Stimulated activated effector memory CD8-positive, alpha-beta T cell treated with anti-CD3 and anti-CD28 coated beads, Interleukin-12 subunit alpha, Interleukin-12 subunit beta, amount 100 ng/mL, for 72 hours (primary cell): ENCODE measurements at regions not wholly inside any gene's neighbourhood (a gene's known extent, or its start where the extent isn't known, plus 50 kb on each side); places are given as distances from the start of the nearest gene placed in this dataset.

ENCODE experiments used
- ATAC-seq: fragments of 150-1000 bp; cut with Tn5 transposase; 2 replicates; pipeline ENCODE4 v1.10.0; 2021
- DNase-seq, 2 donors: peaks; one replicate each; pipeline ENCODE4 v3.0.0; 2021 to 2022; ENCODE audit warnings: low spot score in 2 of 2
- H3K27ac Mint-ChIP-seq: one replicate; pipeline ENCODE4 v1.8.0; 2022; ENCODE audit warnings: mild to moderate bottlenecking, mixed read lengths
- H3K36me3 Mint-ChIP-seq: one replicate; pipeline ENCODE4 v1.8.0; 2022; ENCODE audit warnings: mild to moderate bottlenecking, mixed read lengths
- H3K4me1 Mint-ChIP-seq: one replicate; pipeline ENCODE4 v1.8.0; 2022; ENCODE audit warnings: mixed read lengths
- H3K4me3 Mint-ChIP-seq: one replicate; pipeline ENCODE4 v1.8.0; 2022; ENCODE audit warnings: mild to moderate bottlenecking, mixed read lengths
- H3K9me3 Mint-ChIP-seq: one replicate; pipeline ENCODE4 v1.8.0; 2022; ENCODE audit warnings: mixed read lengths

DNA sequence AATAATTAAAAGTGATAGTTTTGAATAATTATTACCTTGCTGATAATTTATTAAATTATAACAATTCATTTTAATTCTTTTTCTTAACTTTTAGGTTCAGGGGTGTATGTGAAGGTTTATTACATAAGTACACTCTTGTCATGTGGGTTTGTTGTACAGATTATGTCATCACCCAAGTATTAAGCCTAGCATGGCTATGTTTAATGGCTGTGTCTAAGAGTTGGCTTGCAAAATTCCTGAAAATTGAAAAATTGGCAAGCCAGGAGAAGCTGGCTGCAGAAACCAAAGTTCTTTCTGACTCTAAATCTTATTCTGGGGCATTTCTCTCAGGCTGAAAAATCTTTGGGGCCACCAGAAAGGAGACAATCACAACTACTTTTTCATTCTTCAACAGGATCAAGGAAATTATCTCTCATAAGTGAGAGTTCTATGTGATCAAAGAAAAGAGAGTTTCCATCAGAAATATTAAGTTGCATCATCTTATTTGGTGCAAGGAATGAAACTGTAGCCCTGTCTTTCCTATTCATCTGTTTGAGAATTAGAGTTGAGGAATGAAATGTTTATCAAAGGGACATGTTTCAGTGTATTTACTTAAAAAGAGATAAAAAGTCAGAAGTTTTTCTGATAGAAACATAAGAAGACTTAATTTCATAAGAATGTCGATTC, 412.1 kb upstream of the CDH2 start:
- DNase-seq, result no peak
- H3K9me3 Mint-ChIP-seq, result peaks cover 19% of the 10 kb centered on the region
- no peak for ATAC-seq
- no peaks in the 10 kb centered on the region for H3K36me3 Mint-ChIP-seq
- H3K4me3 Mint-ChIP-seq, result no peak overlapping the region
- no peaks in the 10 kb centered on the region for H3K4me1 Mint-ChIP-seq
- H3K27ac Mint-ChIP-seq, result no peak overlapping the region

DNA sequence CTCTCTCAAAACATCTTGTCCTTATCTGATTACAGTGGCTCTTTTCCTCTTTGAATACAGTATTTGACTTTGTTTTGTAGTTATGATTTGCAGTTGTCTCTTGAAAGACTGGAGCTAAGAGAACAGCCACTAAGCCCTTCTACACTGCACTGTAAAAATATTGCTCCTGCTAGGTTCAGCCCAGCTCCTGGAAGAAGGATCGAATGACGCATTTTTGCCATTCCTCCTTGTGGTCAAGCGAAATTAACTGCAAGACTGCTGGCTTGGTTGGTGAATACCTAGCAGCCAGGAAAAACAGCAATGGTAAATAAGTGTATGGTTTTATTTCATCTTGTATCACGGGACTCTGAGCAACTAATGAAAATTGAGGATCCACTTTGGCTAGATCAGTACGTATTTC, 407.8 kb upstream of the CDH2 start:
- Mint-ChIP-seq H3K36me3 (no peaks in the 10 kb centered on the region), H3K4me1 (no peaks in the 10 kb centered on the region), H3K9me3 (peaks cover 20% of the 10 kb centered on the region), H3K4me3 (no peak overlapping the region), H3K27ac (no peak overlapping the region)
- DNase-seq (no peak), ATAC-seq (no peak)

DNA sequence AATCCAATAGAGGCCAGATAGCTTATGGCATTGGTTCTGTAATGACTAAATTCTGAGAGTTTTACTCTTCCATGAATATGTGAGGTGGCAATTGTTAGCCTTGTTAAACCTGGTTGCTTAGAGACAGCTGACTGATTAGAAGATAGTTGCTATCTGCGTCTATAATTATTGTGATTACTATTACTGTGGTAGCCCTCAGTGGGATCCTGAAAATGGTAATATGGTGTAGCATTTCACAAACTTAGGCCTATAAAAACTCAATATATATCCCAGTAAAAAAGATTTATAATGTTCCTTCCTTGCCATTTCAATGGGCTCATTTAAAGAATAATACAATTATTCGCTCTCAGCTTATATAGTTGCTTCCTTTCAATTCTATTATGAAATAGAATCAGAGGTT, 405.8 kb upstream of the CDH2 start:
- no peaks in the 10 kb centered on the region for H3K4me1 Mint-ChIP-seq
- peaks cover 18% of the 10 kb centered on the region for H3K9me3 Mint-ChIP-seq
- H3K27ac Mint-ChIP-seq, result no peak overlapping the region
- DNase-seq (no peak), ATAC-seq (no peak)
- no peaks in the 10 kb centered on the region for H3K36me3 Mint-ChIP-seq
- H3K4me3 Mint-ChIP-seq, result no peak overlapping the region

DNA sequence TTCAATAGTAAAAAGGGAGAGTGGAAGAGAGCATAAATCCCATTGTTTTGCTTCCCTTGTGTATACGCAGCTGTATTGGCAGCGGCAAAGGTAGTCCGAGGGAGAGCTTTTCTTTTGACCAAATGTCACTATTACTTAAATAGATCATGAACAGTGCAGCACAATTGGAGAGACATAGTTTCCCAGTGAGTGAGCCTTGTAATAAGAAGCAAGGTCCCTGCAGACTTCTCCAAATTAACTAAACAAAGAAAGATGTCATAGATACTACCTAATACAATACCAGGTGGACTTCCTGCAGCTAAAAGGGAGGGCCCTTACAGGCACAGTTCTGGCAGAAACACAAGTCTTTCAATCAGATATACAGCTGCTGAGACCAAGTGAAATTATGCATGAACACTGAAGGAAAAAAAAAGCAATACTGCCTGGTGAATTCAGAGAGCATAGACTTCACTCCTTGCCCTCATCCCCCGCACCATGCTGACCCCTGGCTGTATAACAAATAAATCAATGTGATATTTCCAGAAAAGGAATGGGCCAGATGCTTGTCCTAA, 404.7 kb upstream of the CDH2 start:
- peaks cover 14% of the 10 kb centered on the region for H3K9me3 Mint-ChIP-seq
- DNase-seq, result no peak
- ATAC-seq, result no peak
- no peaks in the 10 kb centered on the region for H3K4me1 Mint-ChIP-seq
- no peaks in the 10 kb centered on the region for H3K36me3 Mint-ChIP-seq
- H3K4me3 Mint-ChIP-seq, result no peak overlapping the region
- no peak overlapping the region for H3K27ac Mint-ChIP-seq

DNA sequence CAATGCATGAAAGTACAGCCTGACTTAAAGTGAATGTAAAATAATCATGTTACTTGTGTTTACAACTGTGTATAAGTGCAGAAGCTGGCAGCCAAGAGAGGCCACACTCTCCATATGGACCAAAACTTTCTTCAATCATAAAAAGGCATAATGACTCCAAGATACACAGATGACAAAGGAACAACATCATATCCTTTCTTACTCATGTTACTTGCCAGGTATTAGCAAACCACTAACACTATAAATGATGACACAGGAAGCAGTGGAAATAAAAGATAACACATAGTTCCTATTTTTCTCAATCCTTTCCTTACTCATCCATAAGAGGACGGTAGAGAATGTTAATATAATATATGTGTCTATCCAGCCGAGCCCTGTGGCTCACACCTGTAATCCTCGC, 400.0 kb upstream of the CDH2 start:
- Mint-ChIP-seq H3K4me1 (no peaks in the 10 kb centered on the region), H3K4me3 (no peak overlapping the region), H3K9me3 (peaks cover 17% of the 10 kb centered on the region), H3K27ac (no peak overlapping the region), H3K36me3 (no peaks in the 10 kb centered on the region)
- no peak for DNase-seq
- no peak for ATAC-seq

DNA sequence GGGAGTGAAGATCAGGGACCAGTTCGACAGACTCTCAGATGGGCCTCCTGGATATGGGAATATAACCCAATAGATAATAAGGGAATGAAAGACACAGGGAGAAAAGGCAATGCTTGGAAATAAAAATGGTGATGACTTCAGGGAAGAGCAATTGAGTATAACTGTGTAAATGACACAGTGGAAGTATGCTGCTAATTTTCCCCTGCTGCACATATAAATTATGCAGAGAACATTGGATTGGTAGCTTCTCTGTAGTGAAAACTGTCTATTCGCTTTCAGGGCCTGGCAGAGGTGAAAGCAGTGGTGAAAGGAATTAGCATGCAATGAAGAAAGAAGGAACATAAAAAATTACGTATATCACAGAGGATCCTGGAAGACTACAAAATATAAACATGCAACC, 398.2 kb upstream of the CDH2 start:
- Mint-ChIP-seq H3K27ac (no peak overlapping the region), H3K4me1 (no peaks in the 10 kb centered on the region), H3K9me3 (peaks cover 13% of the 10 kb centered on the region), H3K36me3 (no peaks in the 10 kb centered on the region), H3K4me3 (no peak overlapping the region)
- DNase-seq (no peak), ATAC-seq (no peak)

DNA sequence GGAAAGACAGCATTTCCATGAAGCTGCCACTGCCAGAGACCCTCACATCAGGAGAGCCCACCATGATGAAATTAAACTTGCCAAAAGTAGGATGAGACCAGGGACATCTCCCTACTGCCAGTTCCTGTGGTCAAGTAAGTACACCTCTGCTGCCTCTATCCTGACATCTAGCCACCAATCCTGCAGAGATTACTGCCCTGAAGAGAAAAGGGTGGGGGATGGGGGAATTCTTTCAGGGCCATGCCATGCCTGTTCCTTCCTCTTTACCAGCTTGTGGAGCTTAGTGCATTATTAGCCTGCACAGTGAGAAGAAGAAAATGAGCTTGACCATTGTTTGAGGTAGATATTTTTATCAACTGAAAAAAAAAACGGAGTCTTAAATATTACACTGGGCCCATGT, 397.2 kb upstream of the CDH2 start:
- ATAC-seq, result no peak
- Mint-ChIP-seq H3K9me3 (peaks cover 9% of the 10 kb centered on the region), H3K36me3 (no peaks in the 10 kb centered on the region), H3K4me3 (no peak overlapping the region), H3K4me1 (no peaks in the 10 kb centered on the region), H3K27ac (no peak overlapping the region)
- DNase-seq, result no peak

DNA sequence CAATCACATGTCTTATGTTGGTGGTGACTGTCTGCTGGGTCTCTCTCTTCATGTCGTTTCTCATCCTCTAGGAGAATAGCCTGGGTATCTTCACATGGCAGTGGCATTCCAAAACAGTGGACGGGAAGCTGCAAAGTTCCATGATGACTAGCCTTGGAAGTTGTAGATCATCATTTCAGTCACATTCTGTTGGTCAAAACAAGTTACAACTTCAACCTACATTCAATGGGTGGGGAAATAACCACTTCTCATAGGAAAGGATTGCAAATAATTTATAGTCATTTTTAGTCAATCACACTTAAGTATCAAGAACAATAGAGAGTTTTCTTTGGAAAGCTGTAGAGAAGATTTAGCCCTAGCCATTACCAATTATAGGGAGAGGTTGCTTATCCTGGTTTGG, 395.0 kb upstream of the CDH2 start:
- Mint-ChIP-seq H3K36me3 (no peaks in the 10 kb centered on the region), H3K4me3 (no peak overlapping the region), H3K27ac (no peak overlapping the region), H3K9me3 (peaks cover 12% of the 10 kb centered on the region), H3K4me1 (no peaks in the 10 kb centered on the region)
- no peak for ATAC-seq
- no peak for DNase-seq

DNA sequence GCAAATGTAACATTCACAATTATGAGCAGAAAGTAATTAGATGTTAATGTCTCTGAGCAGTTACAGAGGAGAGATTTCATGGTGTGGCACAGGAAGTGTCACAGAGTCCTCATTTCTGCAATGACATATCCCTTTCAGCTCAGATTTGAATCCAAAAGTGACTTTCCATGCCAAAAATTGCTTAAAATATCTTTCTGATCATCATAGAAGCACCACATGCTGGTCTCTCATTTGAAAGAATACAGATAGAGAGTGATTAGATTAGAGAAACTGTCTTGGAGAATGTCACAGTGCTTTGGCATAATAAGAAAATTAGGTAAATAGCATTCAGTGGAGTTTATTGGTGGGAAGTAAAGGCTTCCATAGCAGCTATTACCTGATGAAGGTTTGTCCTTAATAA, 383.4 kb upstream of the CDH2 start:
- H3K27ac Mint-ChIP-seq, result no peak overlapping the region
- DNase-seq (no peak), ATAC-seq (no peak)
- H3K9me3 Mint-ChIP-seq, result peaks cover 13% of the 10 kb centered on the region
- no peaks in the 10 kb centered on the region for H3K36me3 Mint-ChIP-seq
- no peaks in the 10 kb centered on the region for H3K4me1 Mint-ChIP-seq
- H3K4me3 Mint-ChIP-seq, result no peak overlapping the region

DNA sequence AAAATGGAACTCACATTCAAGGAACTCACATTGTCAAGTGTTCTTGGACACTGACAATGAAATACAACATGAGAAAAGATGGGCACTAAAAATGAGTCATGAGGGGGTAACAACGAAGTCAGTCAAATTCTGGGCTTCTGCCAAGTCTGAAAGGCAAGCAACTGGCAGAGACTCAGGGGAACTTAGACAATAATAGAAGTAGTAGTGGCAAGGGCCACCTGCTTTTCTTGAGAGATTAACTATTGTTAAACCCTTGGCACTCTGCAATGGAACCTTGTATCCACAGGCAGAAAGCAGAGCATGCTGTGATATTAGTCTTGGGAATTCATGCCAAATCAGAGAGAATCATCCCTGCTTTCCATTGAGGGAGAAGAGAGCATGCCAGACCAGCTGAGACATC, 382.6 kb upstream of the CDH2 start:
- Mint-ChIP-seq H3K36me3 (no peaks in the 10 kb centered on the region), H3K4me1 (no peaks in the 10 kb centered on the region), H3K4me3 (no peak overlapping the region), H3K27ac (no peak overlapping the region), H3K9me3 (peaks cover 13% of the 10 kb centered on the region)
- DNase-seq (no peak), ATAC-seq (no peak)

DNA sequence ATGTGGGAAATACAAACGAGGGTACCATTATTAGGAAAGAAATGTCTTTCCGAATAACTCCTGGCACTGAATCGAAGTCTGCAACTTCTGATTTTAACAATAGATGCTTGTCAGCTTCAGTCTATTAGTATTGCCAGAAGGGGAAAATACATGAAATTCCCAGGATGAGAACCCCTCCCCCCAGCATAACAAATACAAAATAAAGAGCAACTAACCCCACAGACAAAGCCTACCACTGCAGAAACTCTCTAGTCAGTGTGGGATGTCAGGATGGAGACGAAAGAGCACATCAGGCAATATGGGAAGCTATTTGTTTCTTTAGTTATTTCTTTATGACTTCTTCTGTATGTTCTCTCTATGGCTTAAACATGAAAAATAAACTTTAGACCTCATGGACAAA, 365.0 kb upstream of the CDH2 start:
- no peak for DNase-seq
- H3K36me3 Mint-ChIP-seq, result no peaks in the 10 kb centered on the region
- no peaks in the 10 kb centered on the region for H3K4me1 Mint-ChIP-seq
- no peak overlapping the region for H3K4me3 Mint-ChIP-seq
- H3K27ac Mint-ChIP-seq, result no peak overlapping the region
- H3K9me3 Mint-ChIP-seq, result peaks cover 14% of the 10 kb centered on the region
- ATAC-seq, result no peak

DNA sequence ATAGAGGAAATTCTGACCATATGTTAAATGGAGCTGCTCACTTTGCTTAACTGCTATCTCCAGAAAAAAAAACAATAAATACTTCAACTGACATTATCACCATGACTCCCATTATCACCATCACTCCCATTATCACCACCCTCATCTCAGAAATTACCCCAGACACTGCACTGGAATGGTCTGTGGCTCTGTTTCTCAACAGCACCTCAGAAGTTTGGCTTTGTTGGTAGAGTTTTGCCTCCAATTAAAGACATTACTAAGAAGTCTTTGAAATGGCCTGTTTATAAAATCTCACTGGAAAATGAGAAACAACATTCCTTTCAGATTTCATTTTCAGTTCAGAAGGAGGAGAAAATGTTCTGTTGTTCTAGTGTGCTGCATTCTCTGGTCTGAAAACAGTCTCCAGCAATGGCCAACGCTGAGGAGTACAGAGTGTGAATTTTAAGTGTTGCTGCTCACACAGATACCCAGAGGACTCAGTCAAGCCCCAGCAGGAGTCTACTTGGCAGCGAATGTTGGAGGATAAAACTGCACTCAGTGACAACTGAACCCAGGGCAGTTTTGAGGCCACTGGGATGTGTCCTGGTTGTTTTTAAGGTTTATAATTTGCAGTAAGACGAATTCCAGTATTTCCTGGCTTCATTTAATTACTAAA, 364.5 kb upstream of the CDH2 start:
- H3K27ac Mint-ChIP-seq, result no peak overlapping the region
- no peak for ATAC-seq
- no peak overlapping the region for H3K4me3 Mint-ChIP-seq
- no peaks in the 10 kb centered on the region for H3K4me1 Mint-ChIP-seq
- peaks cover 14% of the 10 kb centered on the region for H3K9me3 Mint-ChIP-seq
- no peaks in the 10 kb centered on the region for H3K36me3 Mint-ChIP-seq
- no peak for DNase-seq

DNA sequence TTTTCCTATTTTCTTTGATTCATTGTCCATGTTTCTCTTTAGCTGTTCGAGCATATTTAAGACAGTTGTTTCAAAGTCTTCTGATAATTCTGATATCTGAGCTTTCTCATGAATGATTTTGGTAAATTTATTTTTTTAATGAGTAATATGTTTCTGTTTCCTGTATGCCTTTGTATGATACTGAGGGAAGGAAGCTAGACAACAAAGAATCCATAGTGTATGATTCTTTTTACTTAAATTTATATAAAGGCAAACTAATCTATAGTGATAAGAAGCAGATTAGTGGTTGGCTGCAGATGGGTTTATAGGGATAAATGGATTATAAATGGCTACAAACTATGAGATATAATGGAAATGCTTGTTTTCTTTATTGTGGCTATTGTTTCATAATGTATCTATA, 352.7 kb upstream of the CDH2 start:
- Mint-ChIP-seq H3K4me1 (no peaks in the 10 kb centered on the region), H3K27ac (no peak overlapping the region), H3K36me3 (no peaks in the 10 kb centered on the region), H3K4me3 (no peak overlapping the region), H3K9me3 (peaks cover 16% of the 10 kb centered on the region)
- DNase-seq (no peak), ATAC-seq (no peak)

DNA sequence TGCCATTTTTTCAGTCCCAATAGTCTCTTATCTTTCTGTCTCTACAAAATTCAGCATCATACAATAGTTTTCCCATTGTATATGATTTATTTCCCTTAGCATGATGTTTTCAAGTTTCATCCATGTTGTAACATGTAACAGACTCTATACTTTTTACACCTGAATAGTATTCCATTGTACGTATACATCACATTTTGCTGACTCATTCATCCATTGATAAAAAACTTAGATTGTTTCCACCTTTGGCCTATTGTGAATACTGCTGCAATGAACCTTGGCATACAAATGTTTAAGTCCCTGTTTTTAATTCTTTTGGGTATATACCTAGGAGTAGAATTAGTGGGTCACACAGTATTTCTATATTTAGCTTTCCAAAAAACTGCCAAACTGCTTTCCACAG, 349.3 kb upstream of the CDH2 start:
- no peak for DNase-seq
- no peaks in the 10 kb centered on the region for H3K36me3 Mint-ChIP-seq
- H3K9me3 Mint-ChIP-seq, result peaks cover 7% of the 10 kb centered on the region
- no peak overlapping the region for H3K4me3 Mint-ChIP-seq
- no peak overlapping the region for H3K27ac Mint-ChIP-seq
- no peaks in the 10 kb centered on the region for H3K4me1 Mint-ChIP-seq
- no peak for ATAC-seq

DNA sequence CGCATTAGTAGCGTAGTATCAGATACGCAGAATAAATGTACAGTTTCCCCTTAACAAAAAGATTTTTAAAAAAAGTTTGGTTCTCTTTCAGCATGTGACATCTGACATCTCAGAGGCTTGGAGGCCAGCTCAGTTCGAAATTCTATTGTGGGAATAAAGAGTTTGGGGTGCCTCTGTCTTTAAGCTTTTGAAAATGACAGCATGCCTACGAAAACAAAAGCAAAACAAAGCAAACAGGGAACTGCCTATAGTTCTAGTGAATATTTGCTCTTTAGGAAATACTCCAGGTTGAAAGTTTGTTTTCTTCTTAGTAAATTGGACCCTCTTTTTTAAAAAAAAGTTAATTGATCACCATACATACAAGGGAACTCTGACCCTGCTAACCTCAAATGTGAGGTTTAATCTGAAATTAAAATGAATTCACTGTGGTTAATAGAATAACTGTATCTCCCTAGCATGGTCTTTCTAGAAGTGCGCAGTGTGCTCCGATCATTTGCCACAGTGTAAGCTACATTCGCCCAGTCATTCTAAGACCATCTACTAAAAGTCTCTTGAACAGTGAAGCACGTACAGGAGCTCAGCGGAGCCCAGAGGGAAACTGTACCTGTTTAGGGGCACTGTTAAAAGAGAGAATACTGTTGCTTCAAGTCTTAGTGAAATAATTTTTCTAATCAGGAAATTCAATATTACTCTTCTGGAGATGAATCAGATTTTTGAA, 347.0 kb upstream of the CDH2 start:
- H3K9me3 Mint-ChIP-seq, result no peaks in the 10 kb centered on the region
- ATAC-seq (no peak), DNase-seq (no peak)
- no peak overlapping the region for H3K4me3 Mint-ChIP-seq
- H3K27ac Mint-ChIP-seq, result no peak overlapping the region
- H3K4me1 Mint-ChIP-seq, result no peaks in the 10 kb centered on the region
- no peaks in the 10 kb centered on the region for H3K36me3 Mint-ChIP-seq

DNA sequence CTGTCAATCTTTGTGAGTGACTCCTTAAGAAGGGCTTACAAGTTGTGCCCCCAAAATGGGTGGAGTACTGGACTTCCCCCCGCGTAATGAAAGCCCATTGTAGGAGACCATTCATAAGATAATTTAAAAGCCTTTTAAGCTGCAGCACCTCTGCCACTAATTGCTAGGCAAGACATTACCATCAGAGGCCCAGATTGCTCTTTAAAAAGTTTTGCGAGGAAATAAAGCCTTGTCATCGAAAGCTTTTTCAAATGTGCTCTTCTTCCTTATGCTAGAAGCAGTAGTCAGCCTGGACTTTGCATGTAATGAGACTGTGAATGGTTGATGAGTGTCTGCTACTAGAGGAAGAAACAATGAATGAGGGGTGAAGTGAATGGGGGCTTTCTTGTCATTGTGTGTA, 345.3 kb upstream of the CDH2 start:
- Mint-ChIP-seq H3K9me3 (peaks cover 2% of the 10 kb centered on the region), H3K4me1 (no peaks in the 10 kb centered on the region), H3K36me3 (no peaks in the 10 kb centered on the region), H3K4me3 (no peak overlapping the region), H3K27ac (no peak overlapping the region)
- no peak for DNase-seq
- ATAC-seq, result no peak
